ENCODE measurements at regions not wholly inside any gene's neighbourhood (a gene's known extent, or its start where the extent isn't known, plus 50 kb on each side); places are given as distances from the start of the nearest gene placed in this dataset.
A peak's percentile ranks its signal among the peaks of the same experiment; 100 is the strongest.
"Not testable (repeated sequence)": the region's sequence is repeated elsewhere in the genome, so short reads cannot be mapped to it uniquely, and the experiment has no call there.

DNA sequence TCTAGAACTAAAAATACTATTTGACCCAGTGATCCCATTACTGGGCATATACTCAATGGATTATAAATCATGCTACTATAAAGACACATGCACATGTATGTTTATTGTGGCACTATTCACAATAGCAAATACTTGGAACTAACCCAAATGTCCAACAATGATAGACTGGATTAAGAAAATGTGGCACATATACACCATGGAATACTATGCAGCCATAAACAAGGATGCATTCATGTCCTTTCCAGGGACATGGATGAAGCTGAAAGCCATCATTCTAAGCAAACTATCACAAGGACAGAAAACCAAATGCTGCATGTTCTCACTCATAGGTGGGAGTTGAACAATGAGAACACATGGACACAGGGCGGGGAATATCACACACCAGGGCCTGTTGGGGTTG lies 1039.0 kb downstream of the NR2F1-AS1 start:
- H3K4me3 ChIP-seq (ENCODE audit: low read depth, low read length); H2BK5ac ChIP-seq (ENCODE audit: low read depth, low read length, poor library complexity): not testable (repeated sequence)

DNA sequence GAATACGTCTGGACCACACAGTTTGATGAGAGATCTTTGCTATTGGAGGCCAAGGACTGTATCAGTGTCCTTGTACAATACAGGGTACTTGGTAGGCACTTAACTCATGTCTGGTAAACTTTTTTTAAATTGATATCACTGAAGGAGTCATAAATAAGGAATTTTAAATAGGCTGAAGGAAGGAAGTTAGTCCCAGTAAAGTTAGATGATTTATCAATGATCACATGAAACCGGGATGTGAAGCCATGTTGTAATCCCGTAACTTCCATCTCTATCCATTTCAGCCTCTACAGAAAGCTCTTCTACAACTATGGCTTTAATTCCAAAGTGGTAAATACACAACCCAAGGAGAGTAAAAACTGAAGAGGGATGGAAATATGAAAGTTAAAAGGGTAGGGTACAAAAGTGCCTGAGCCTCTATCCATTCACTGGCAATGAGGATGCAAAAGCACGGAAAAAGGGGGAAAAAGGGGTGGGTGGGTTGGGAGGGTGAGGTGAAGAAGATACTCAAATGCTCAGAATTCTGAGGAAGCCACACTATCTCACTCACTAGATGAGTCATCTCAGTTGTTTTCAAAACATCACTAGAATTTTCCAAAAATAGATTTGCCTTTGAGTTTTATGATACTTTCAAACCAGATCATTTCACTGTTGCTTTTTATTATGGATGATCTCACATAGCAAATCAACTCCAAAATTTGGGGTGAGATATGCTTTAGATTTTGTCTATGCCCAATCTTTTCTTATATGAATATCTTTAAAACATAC lies 1053.5 kb downstream of the NR2F1-AS1 start:
- Histone ChIP-seq H3K4me2 (ENCODE audit: low read length) (no peak overlapping the region), H2BK5ac (ENCODE audit: low read depth, low read length, poor library complexity) (no peak overlapping the region), H2AK5ac (ENCODE audit: low read length) (no peak overlapping the region), H4K91ac (ENCODE audit: low read depth, low read length) (no peak overlapping the region), H3K23ac (ENCODE audit: low read length) (no peak overlapping the region), H3K18ac (ENCODE audit: low read length) (no peak overlapping the region), H2AFZ (ENCODE audit: insufficient read depth, low read length, poor library complexity) (no peak overlapping the region), H3K27me3 (ENCODE audit: insufficient read depth, low read length) (no peaks in the 10 kb centered on the region), H3K36me3 (ENCODE audit: control insufficient read depth in 1 of 2, insufficient read depth in 2 of 2, low read length in 2 of 2) (no peaks in the 10 kb centered on the region), H2BK12ac (ENCODE audit: low read length) (no peak overlapping the region), H4K12ac (ENCODE audit: low read depth, low read length) (no peak overlapping the region), H3K4ac (ENCODE audit: low read depth, low read length) (no peak overlapping the region), H3K4me3 (ENCODE audit: low read depth, low read length) (no peak overlapping the region), H4K8ac (ENCODE audit: low read depth, low read length) (no peak overlapping the region), H3K79me2 (ENCODE audit: control insufficient read depth, insufficient read depth, low read length, poor library complexity) (no peaks in the 10 kb centered on the region), H3K9ac (ENCODE audit: low read length) (no peak overlapping the region), H3K79me1 (ENCODE audit: low read length) (no peaks in the 10 kb centered on the region), H3K9me3 (ENCODE audit: insufficient read depth, low read depth, low read length) (no peaks in the 10 kb centered on the region), H2BK120ac (ENCODE audit: insufficient read depth, low read length, poor library complexity) (no peak overlapping the region), H3K4me1 (ENCODE audit: control insufficient read depth in 1 of 2, insufficient read depth in 2 of 2, low read length in 2 of 2) (no peaks in the 10 kb centered on the region), H3K14ac (ENCODE audit: low read length) (no peak overlapping the region), H3K27ac (ENCODE audit: low read depth, low read length) (no peak overlapping the region)
- DNase-seq, result peak in 1 of 2 donors; percentile 7
- no CpG with 5 or more reads among the region's 4 CpGs for WGBS (ENCODE audit: extremely low coverage, insufficient coverage, insufficient read length)

More for the DNA sequence above, 1039.0 kb downstream of the NR2F1-AS1 start:
- H4K12ac ChIP-seq (ENCODE audit: low read depth, low read length); H3K9ac ChIP-seq (ENCODE audit: low read length); H2AFZ ChIP-seq (ENCODE audit: insufficient read depth, low read length, poor library complexity); H3K27ac ChIP-seq (ENCODE audit: low read depth, low read length); H3K4me2 ChIP-seq (ENCODE audit: low read length); H3K27me3 ChIP-seq (ENCODE audit: insufficient read depth, low read length); DNase-seq; H3K18ac ChIP-seq (ENCODE audit: low read length); H3K4ac ChIP-seq (ENCODE audit: low read depth, low read length); H3K14ac ChIP-seq (ENCODE audit: low read length); H3K4me1 ChIP-seq (ENCODE audit: control insufficient read depth in 1 of 2, insufficient read depth in 2 of 2, low read length in 2 of 2); H4K8ac ChIP-seq (ENCODE audit: low read depth, low read length); H3K36me3 ChIP-seq (ENCODE audit: control insufficient read depth in 1 of 2, insufficient read depth in 2 of 2, low read length in 2 of 2); H3K9me3 ChIP-seq (ENCODE audit: insufficient read depth, low read depth, low read length); H2BK120ac ChIP-seq (ENCODE audit: insufficient read depth, low read length, poor library complexity); H2AK5ac ChIP-seq (ENCODE audit: low read length); H3K79me1 ChIP-seq (ENCODE audit: low read length); H3K23ac ChIP-seq (ENCODE audit: low read length); H4K91ac ChIP-seq (ENCODE audit: low read depth, low read length); H2BK12ac ChIP-seq (ENCODE audit: low read length); H3K79me2 ChIP-seq (ENCODE audit: control insufficient read depth, insufficient read depth, low read length, poor library complexity): not testable (repeated sequence)
- WGBS (ENCODE audit: extremely low coverage, insufficient coverage, insufficient read length), result no CpG with 5 or more reads among the region's 1 CpG

DNA sequence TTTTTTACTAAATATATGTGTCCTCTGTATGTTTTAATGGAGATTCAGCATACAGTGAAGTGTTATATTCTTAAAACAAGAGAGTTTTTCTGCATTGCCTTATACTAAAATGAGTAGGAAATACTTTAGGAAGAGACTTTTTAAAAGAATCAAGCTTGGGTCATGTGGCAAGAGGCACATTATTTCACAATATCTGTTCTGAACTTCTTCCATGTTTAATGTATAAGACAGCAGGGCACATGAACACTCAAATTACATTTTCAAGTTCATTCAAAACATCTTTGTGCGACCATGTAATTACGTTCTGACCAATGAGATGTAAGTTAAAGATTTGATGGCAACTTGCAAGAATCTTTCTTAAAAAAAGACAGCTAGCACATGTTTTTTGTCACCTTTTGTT lies 1055.9 kb downstream of the NR2F1-AS1 start:
- Histone ChIP-seq H3K4me1 (ENCODE audit: control insufficient read depth in 1 of 2, insufficient read depth in 2 of 2, low read length in 2 of 2) (no peaks in the 10 kb centered on the region), H3K9me3 (ENCODE audit: insufficient read depth, low read depth, low read length) (no peaks in the 10 kb centered on the region), H3K27ac (ENCODE audit: low read depth, low read length) (no peak overlapping the region), H3K79me2 (ENCODE audit: control insufficient read depth, insufficient read depth, low read length, poor library complexity) (no peaks in the 10 kb centered on the region), H3K79me1 (ENCODE audit: low read length) (no peaks in the 10 kb centered on the region), H2BK120ac (ENCODE audit: insufficient read depth, low read length, poor library complexity) (no peak overlapping the region), H4K91ac (ENCODE audit: low read depth, low read length) (no peak overlapping the region), H3K4me3 (ENCODE audit: low read depth, low read length) (no peak overlapping the region), H3K27me3 (ENCODE audit: insufficient read depth, low read length) (no peaks in the 10 kb centered on the region), H3K9ac (ENCODE audit: low read length) (no peak overlapping the region), H2BK5ac (ENCODE audit: low read depth, low read length, poor library complexity) (no peak overlapping the region), H3K14ac (ENCODE audit: low read length) (no peak overlapping the region), H3K18ac (ENCODE audit: low read length) (no peak overlapping the region), H2AK5ac (ENCODE audit: low read length) (no peak overlapping the region), H2BK12ac (ENCODE audit: low read length) (no peak overlapping the region), H4K12ac (ENCODE audit: low read depth, low read length) (no peak overlapping the region), H3K4ac (ENCODE audit: low read depth, low read length) (no peak overlapping the region), H3K23ac (ENCODE audit: low read length) (no peak overlapping the region), H2AFZ (ENCODE audit: insufficient read depth, low read length, poor library complexity) (no peak overlapping the region), H3K36me3 (ENCODE audit: control insufficient read depth in 1 of 2, insufficient read depth in 2 of 2, low read length in 2 of 2) (no peaks in the 10 kb centered on the region), H4K8ac (ENCODE audit: low read depth, low read length) (no peak overlapping the region), H3K4me2 (ENCODE audit: low read length) (no peak overlapping the region)
- no peak for DNase-seq
- no CpG with 5 or more reads among the region's 2 CpGs for WGBS (ENCODE audit: extremely low coverage, insufficient coverage, insufficient read length)

DNA sequence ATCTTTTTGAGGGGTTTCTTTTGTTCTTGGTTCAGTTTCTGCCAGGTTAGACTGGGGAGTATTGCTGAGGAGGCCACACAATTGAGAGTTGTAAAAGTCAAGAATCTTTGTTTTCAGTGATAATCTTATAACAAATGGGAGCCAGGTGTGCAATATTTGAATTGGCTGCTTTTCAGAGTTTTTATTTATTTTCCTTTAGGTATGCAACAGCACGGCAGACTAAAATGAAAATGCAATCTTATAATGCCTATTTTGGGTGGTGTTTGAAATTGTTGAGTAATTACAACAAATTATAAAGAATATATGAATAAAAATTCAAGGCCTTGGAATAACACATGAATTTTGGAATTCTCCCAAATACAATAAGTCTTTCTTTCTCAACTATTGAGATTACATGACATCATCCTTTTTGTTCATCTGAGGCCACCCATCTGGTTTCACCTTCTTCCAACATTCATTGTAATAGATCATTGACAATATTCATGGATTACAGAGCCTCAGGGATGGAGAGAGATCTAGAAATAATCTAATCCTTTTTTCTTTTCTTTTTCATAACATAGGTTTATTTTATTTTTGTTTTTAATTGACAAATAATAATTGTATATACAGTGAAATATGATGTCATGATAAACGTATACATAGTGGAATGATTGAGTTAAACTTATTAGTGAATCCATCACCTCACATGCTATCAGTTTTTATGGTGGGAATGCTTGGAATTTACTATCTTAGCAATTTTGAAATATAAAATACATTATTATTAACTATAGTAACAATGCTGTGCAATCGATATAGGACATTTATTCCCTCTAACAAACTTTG lies 1061.0 kb downstream of the NR2F1-AS1 start:
- H2AK5ac ChIP-seq (ENCODE audit: low read length), result no peak overlapping the region
- H3K23ac ChIP-seq (ENCODE audit: low read length), result no peak overlapping the region
- no peaks in the 10 kb centered on the region for H3K79me2 ChIP-seq (ENCODE audit: control insufficient read depth, insufficient read depth, low read length, poor library complexity)
- H4K8ac ChIP-seq (ENCODE audit: low read depth, low read length), result no peak overlapping the region
- H2BK12ac ChIP-seq (ENCODE audit: low read length), result no peak overlapping the region
- no peak overlapping the region for H3K27ac ChIP-seq (ENCODE audit: low read depth, low read length)
- no peak overlapping the region for H3K4me2 ChIP-seq (ENCODE audit: low read length)
- no peak overlapping the region for H3K14ac ChIP-seq (ENCODE audit: low read length)
- no peak overlapping the region for H2BK120ac ChIP-seq (ENCODE audit: insufficient read depth, low read length, poor library complexity)
- no peak overlapping the region for H3K9ac ChIP-seq (ENCODE audit: low read length)
- H3K79me1 ChIP-seq (ENCODE audit: low read length), result no peaks in the 10 kb centered on the region
- DNase-seq, result no peak
- no peak overlapping the region for H4K91ac ChIP-seq (ENCODE audit: low read depth, low read length)
- no peak overlapping the region for H2AFZ ChIP-seq (ENCODE audit: insufficient read depth, low read length, poor library complexity)
- H3K9me3 ChIP-seq (ENCODE audit: insufficient read depth, low read depth, low read length), result no peaks in the 10 kb centered on the region
- no peaks in the 10 kb centered on the region for H3K4me1 ChIP-seq (ENCODE audit: control insufficient read depth in 1 of 2, insufficient read depth in 2 of 2, low read length in 2 of 2)
- no CpG with 5 or more reads among the region's 3 CpGs for WGBS (ENCODE audit: extremely low coverage, insufficient coverage, insufficient read length)
- no peaks in the 10 kb centered on the region for H3K36me3 ChIP-seq (ENCODE audit: control insufficient read depth in 1 of 2, insufficient read depth in 2 of 2, low read length in 2 of 2)
- no peak overlapping the region for H3K4me3 ChIP-seq (ENCODE audit: low read depth, low read length)
- no peaks in the 10 kb centered on the region for H3K27me3 ChIP-seq (ENCODE audit: insufficient read depth, low read length)
- H3K18ac ChIP-seq (ENCODE audit: low read length), result no peak overlapping the region
- no peak overlapping the region for H4K12ac ChIP-seq (ENCODE audit: low read depth, low read length)
- H2BK5ac ChIP-seq (ENCODE audit: low read depth, low read length, poor library complexity), result no peak overlapping the region
- H3K4ac ChIP-seq (ENCODE audit: low read depth, low read length), result no peak overlapping the region
